ENCODE measurements at regions not wholly inside any gene's neighbourhood (a gene's known extent, or its start where the extent isn't known, plus 50 kb on each side); places are given as distances from the start of the nearest gene placed in this dataset.

GRCh38 chr12:92621833-92622232, 81.0 kb upstream of the PLEKHG7 start:
- in situ Hi-C loops (cut with HindIII; ENCODE audit: low pct_unique_long_range_greater_than_20kb, low sequenced_read_pairs), result no loop called here
- POLR2A ChIA-PET, result no interaction called here

GRCh38 chr12:92621312-92621711, 81.5 kb upstream of the PLEKHG7 start:
- CTCF ChIA-PET, result no interaction called here
- no peak overlapping the region for H3K4me3 ChIP-seq (ENCODE audit: low read depth in 2 of 2, low read length in 2 of 2)
- no peak for ATAC-seq
- no peaks in the 10 kb centered on the region for H3K36me3 ChIP-seq (ENCODE audit: control insufficient read depth, insufficient read depth, low read length)
- no peaks in the 10 kb centered on the region for H3K9me3 ChIP-seq (ENCODE audit: control insufficient read depth, insufficient read depth, low read depth, low read length)
- no peak for DNase-seq (ENCODE audit: low read depth, low spot score)
- no peak overlapping the region for H3K27ac ChIP-seq (ENCODE audit: low read length)
- H3K27me3 ChIP-seq (ENCODE audit: control insufficient read depth, insufficient read depth, low read length), result no peaks in the 10 kb centered on the region
- intact Hi-C loops (cut with micrococcal nuclease; ENCODE audit: unreplicated experiment), result no loop called here
- H3K4me1 ChIP-seq (ENCODE audit: control insufficient read depth, insufficient read depth, low read length), result no peaks in the 10 kb centered on the region
- POLR2A ChIA-PET, result no interaction called here
- in situ Hi-C loops (cut with HindIII; ENCODE audit: low pct_unique_long_range_greater_than_20kb, low sequenced_read_pairs), result no loop called here
- no TSS peak for BruUV-seq (replicated peaks)
- TF ChIP-seq TCF7L2 (IDR thresholded peaks at IDR 0.05; ENCODE audit: low read depth, low read length) (no peak), SIN3A (IDR thresholded peaks at IDR 0.05; ENCODE audit: borderline replicate concordance, insufficient read depth, low read depth, low read length) (no peak), POLR2AphosphoS5 (IDR thresholded peaks at IDR 0.05; ENCODE audit: low read depth, low read length) (no peak), CTCF (IDR thresholded peaks at IDR 0.05) (no peak), REST (IDR thresholded peaks at IDR 0.05; ENCODE audit: insufficient read depth in 1 of 2, low read depth in 2 of 2, low read length in 1 of 2) (no peak)

More at GRCh38 chr12:92621833-92622232, 81.0 kb upstream of the PLEKHG7 start:
- no peak for ATAC-seq
- BruUV-seq (replicated peaks), result no TSS peak
- intact Hi-C loops (cut with micrococcal nuclease; ENCODE audit: unreplicated experiment), result no loop called here
- H3K27me3 ChIP-seq (ENCODE audit: control insufficient read depth, insufficient read depth, low read length), result no peaks in the 10 kb centered on the region
- H3K9me3 ChIP-seq (ENCODE audit: control insufficient read depth, insufficient read depth, low read depth, low read length), result no peaks in the 10 kb centered on the region
- no peak overlapping the region for H3K4me3 ChIP-seq (ENCODE audit: low read depth in 2 of 2, low read length in 2 of 2)
- DNase-seq (ENCODE audit: low read depth, low spot score), result no peak
- TF ChIP-seq TCF7L2 (IDR thresholded peaks at IDR 0.05; ENCODE audit: low read depth, low read length) (no peak), SIN3A (IDR thresholded peaks at IDR 0.05; ENCODE audit: borderline replicate concordance, insufficient read depth, low read depth, low read length) (no peak), CTCF (IDR thresholded peaks at IDR 0.05) (no peak), POLR2AphosphoS5 (IDR thresholded peaks at IDR 0.05; ENCODE audit: low read depth, low read length) (no peak), REST (IDR thresholded peaks at IDR 0.05; ENCODE audit: insufficient read depth in 1 of 2, low read depth in 2 of 2, low read length in 1 of 2) (no peak)
- H3K4me1 ChIP-seq (ENCODE audit: control insufficient read depth, insufficient read depth, low read length), result no peaks in the 10 kb centered on the region
- CTCF ChIA-PET, result no interaction called here
- no peak overlapping the region for H3K27ac ChIP-seq (ENCODE audit: low read length)
- H3K36me3 ChIP-seq (ENCODE audit: control insufficient read depth, insufficient read depth, low read length), result no peaks in the 10 kb centered on the region
